ENCODE measurements at regions not wholly inside any gene's neighbourhood (a gene's known extent, or its start where the extent isn't known, plus 50 kb on each side); places are given as distances from the start of the nearest gene placed in this dataset.

GRCh38 chr1:18535391-18536210, 54.9 kb downstream of the KLHDC7A start:
- peaks cover 5% of the 10 kb centered on the region for H3K27me3 ChIP-seq (ENCODE audit: control insufficient read depth, insufficient read depth, low read length)
- no peak overlapping the region for H3K4me3 ChIP-seq (ENCODE audit: low read depth, low read length)
- H3K9ac ChIP-seq (ENCODE audit: low read depth, low read length) = no peak overlapping the region
- H3K36me3 ChIP-seq (ENCODE audit: control insufficient read depth, insufficient read depth, low read length) = no peaks in the 10 kb centered on the region
- no peaks in the 10 kb centered on the region for H3K4me1 ChIP-seq (ENCODE audit: control insufficient read depth, insufficient read depth, low read length)
- H3K9me3 ChIP-seq (ENCODE audit: control insufficient read depth, insufficient read depth, low read length) = no peaks in the 10 kb centered on the region

GRCh38 chr1:18536356-18536755, 55.6 kb downstream of the KLHDC7A start:
- Histone ChIP-seq H3K4me3 (ENCODE audit: low read depth, low read length) (no peak overlapping the region), H3K9me3 (ENCODE audit: control insufficient read depth, insufficient read depth, low read length) (no peaks in the 10 kb centered on the region), H3K27me3 (ENCODE audit: control insufficient read depth, insufficient read depth, low read length) (peaks cover 5% of the 10 kb centered on the region), H3K9ac (ENCODE audit: low read depth, low read length) (no peak overlapping the region), H3K4me1 (ENCODE audit: control insufficient read depth, insufficient read depth, low read length) (no peaks in the 10 kb centered on the region), H3K36me3 (ENCODE audit: control insufficient read depth, insufficient read depth, low read length) (no peaks in the 10 kb centered on the region)

GRCh38 chr1:18536915-18537314, 56.2 kb downstream of the KLHDC7A start:
- peaks cover 2% of the 10 kb centered on the region for H3K4me1 ChIP-seq (ENCODE audit: control insufficient read depth, insufficient read depth, low read length)
- H3K27me3 ChIP-seq (ENCODE audit: control insufficient read depth, insufficient read depth, low read length) = peaks cover 5% of the 10 kb centered on the region
- no peak overlapping the region for H3K4me3 ChIP-seq (ENCODE audit: low read depth, low read length)

GRCh38 chr1:18537386-18538306, 56.9 kb downstream of the KLHDC7A start:
- H3K9me3 ChIP-seq (ENCODE audit: control insufficient read depth, insufficient read depth, low read length) = no peaks in the 10 kb centered on the region
- H3K36me3 ChIP-seq (ENCODE audit: control insufficient read depth, insufficient read depth, low read length) = no peaks in the 10 kb centered on the region
- H3K4me3 ChIP-seq (ENCODE audit: low read depth, low read length) = no peak overlapping the region
- peaks cover 8% of the 10 kb centered on the region for H3K4me1 ChIP-seq (ENCODE audit: control insufficient read depth, insufficient read depth, low read length)
- peaks cover 4% of the 10 kb centered on the region for H3K27me3 ChIP-seq (ENCODE audit: control insufficient read depth, insufficient read depth, low read length)
- H3K9ac ChIP-seq (ENCODE audit: low read depth, low read length) = no peak overlapping the region

More at GRCh38 chr1:18536915-18537314, 56.2 kb downstream of the KLHDC7A start:
- H3K36me3 ChIP-seq (ENCODE audit: control insufficient read depth, insufficient read depth, low read length) = no peaks in the 10 kb centered on the region
- no peaks in the 10 kb centered on the region for H3K9me3 ChIP-seq (ENCODE audit: control insufficient read depth, insufficient read depth, low read length)
- no peak overlapping the region for H3K9ac ChIP-seq (ENCODE audit: low read depth, low read length)

GRCh38 chr1:18539171-18539570, 58.4 kb downstream of the KLHDC7A start:
- H3K9me3 ChIP-seq (ENCODE audit: control insufficient read depth, insufficient read depth, low read length) = no peaks in the 10 kb centered on the region
- H3K4me1 ChIP-seq (ENCODE audit: control insufficient read depth, insufficient read depth, low read length) = peaks cover 10% of the 10 kb centered on the region
- no peak overlapping the region for H3K9ac ChIP-seq (ENCODE audit: low read depth, low read length)
- H3K27me3 ChIP-seq (ENCODE audit: control insufficient read depth, insufficient read depth, low read length) = peaks cover 2% of the 10 kb centered on the region
- no peaks in the 10 kb centered on the region for H3K36me3 ChIP-seq (ENCODE audit: control insufficient read depth, insufficient read depth, low read length)
- no peak overlapping the region for H3K4me3 ChIP-seq (ENCODE audit: low read depth, low read length)

GRCh38 chr1:18540136-18540765, 59.5 kb downstream of the KLHDC7A start:
- peaks cover 10% of the 10 kb centered on the region for H3K4me1 ChIP-seq (ENCODE audit: control insufficient read depth, insufficient read depth, low read length)
- no peaks in the 10 kb centered on the region for H3K9me3 ChIP-seq (ENCODE audit: control insufficient read depth, insufficient read depth, low read length)
- peaks cover 2% of the 10 kb centered on the region for H3K27me3 ChIP-seq (ENCODE audit: control insufficient read depth, insufficient read depth, low read length)
- H3K9ac ChIP-seq (ENCODE audit: low read depth, low read length) = no peak overlapping the region
- no peak overlapping the region for H3K4me3 ChIP-seq (ENCODE audit: low read depth, low read length)
- H3K36me3 ChIP-seq (ENCODE audit: control insufficient read depth, insufficient read depth, low read length) = no peaks in the 10 kb centered on the region

- no peaks in the 10 kb centered on the region for H3K9me3 ChIP-seq (ENCODE audit: control insufficient read depth, insufficient read depth, low read length)
- no peak overlapping the region for H3K4me3 ChIP-seq (ENCODE audit: low read depth, low read length)
- H3K27me3 ChIP-seq (ENCODE audit: control insufficient read depth, insufficient read depth, low read length) = peaks cover 2% of the 10 kb centered on the region
- no peaks in the 10 kb centered on the region for H3K36me3 ChIP-seq (ENCODE audit: control insufficient read depth, insufficient read depth, low read length)
- peaks cover 10% of the 10 kb centered on the region for H3K4me1 ChIP-seq (ENCODE audit: control insufficient read depth, insufficient read depth, low read length)
- no peak overlapping the region for H3K9ac ChIP-seq (ENCODE audit: low read depth, low read length)
Observed at GRCh38 chr1:18541046-18541795, 60.5 kb downstream of the KLHDC7A start.

GRCh38 chr1:18542351-18542750, 61.6 kb downstream of the KLHDC7A start:
- Histone ChIP-seq H3K9me3 (ENCODE audit: control insufficient read depth, insufficient read depth, low read length) (no peaks in the 10 kb centered on the region), H3K4me1 (ENCODE audit: control insufficient read depth, insufficient read depth, low read length) (peaks cover 10% of the 10 kb centered on the region), H3K27me3 (ENCODE audit: control insufficient read depth, insufficient read depth, low read length) (no peaks in the 10 kb centered on the region), H3K4me3 (ENCODE audit: low read depth, low read length) (peak overlapping the region; percentile 2), H3K36me3 (ENCODE audit: control insufficient read depth, insufficient read depth, low read length) (no peaks in the 10 kb centered on the region), H3K9ac (ENCODE audit: low read depth, low read length) (no peak overlapping the region)

- Histone ChIP-seq H3K27me3 (ENCODE audit: control insufficient read depth, insufficient read depth, low read length) (no peaks in the 10 kb centered on the region), H3K36me3 (ENCODE audit: control insufficient read depth, insufficient read depth, low read length) (no peaks in the 10 kb centered on the region), H3K9ac (ENCODE audit: low read depth, low read length) (no peak overlapping the region), H3K9me3 (ENCODE audit: control insufficient read depth, insufficient read depth, low read length) (no peaks in the 10 kb centered on the region), H3K4me3 (ENCODE audit: low read depth, low read length) (no peak overlapping the region), H3K4me1 (ENCODE audit: control insufficient read depth, insufficient read depth, low read length) (peaks cover 14% of the 10 kb centered on the region)
Observed at GRCh38 chr1:18546026-18546425, 65.3 kb downstream of the KLHDC7A start.

- Histone ChIP-seq H3K9me3 (ENCODE audit: control insufficient read depth, insufficient read depth, low read length) (no peaks in the 10 kb centered on the region), H3K4me3 (ENCODE audit: low read depth, low read length) (no peak overlapping the region), H3K4me1 (ENCODE audit: control insufficient read depth, insufficient read depth, low read length) (peaks cover 7% of the 10 kb centered on the region), H3K9ac (ENCODE audit: low read depth, low read length) (no peak overlapping the region), H3K36me3 (ENCODE audit: control insufficient read depth, insufficient read depth, low read length) (no peaks in the 10 kb centered on the region), H3K27me3 (ENCODE audit: control insufficient read depth, insufficient read depth, low read length) (no peaks in the 10 kb centered on the region)
Observed at GRCh38 chr1:18547460-18547859, 66.7 kb downstream of the KLHDC7A start.

GRCh38 chr1:18548643-18549042, 67.9 kb downstream of the KLHDC7A start:
- no peak overlapping the region for H3K9ac ChIP-seq (ENCODE audit: low read depth, low read length)
- no peaks in the 10 kb centered on the region for H3K36me3 ChIP-seq (ENCODE audit: control insufficient read depth, insufficient read depth, low read length)
- H3K4me1 ChIP-seq (ENCODE audit: control insufficient read depth, insufficient read depth, low read length) = peaks cover 4% of the 10 kb centered on the region
- H3K4me3 ChIP-seq (ENCODE audit: low read depth, low read length) = no peak overlapping the region
- H3K9me3 ChIP-seq (ENCODE audit: control insufficient read depth, insufficient read depth, low read length) = no peaks in the 10 kb centered on the region
- no peaks in the 10 kb centered on the region for H3K27me3 ChIP-seq (ENCODE audit: control insufficient read depth, insufficient read depth, low read length)
